Spleen (tissue), 7 donors: ENCODE measurements at regions not wholly inside any gene's neighbourhood (a gene's known extent, or its start where the extent isn't known, plus 50 kb on each side); places are given as distances from the start of the nearest gene placed in this dataset.

ENCODE experiments used
- CTCF ChIP-seq, 11 experiments: fragments of 200-600 bp in 7 of 11; fragments of 450-650 bp in 4 of 11; sonication (generic) in 4 of 11; IDR thresholded peaks in 8 of 11; conservative IDR thresholded peaks in 3 of 11; 1 replicate in 7 of 11; 2 replicates in 4 of 11; pipeline versions ENCODE4 v1.4.0 to v1.8.0; 2016 to 2021; ENCODE audit warnings: antibody characterized with exemption in 11 of 11, inconsistent platforms in 4 of 11, mild to moderate bottlenecking in 1 of 11
- POLR2A ChIP-seq, 3 donors: fragments of 450-650 bp; IDR thresholded peaks; one replicate each; pipeline ENCODE4 v1.5.1; 2017; ENCODE audit warnings: antibody characterized with exemption in 3 of 3, mild to moderate bottlenecking in 1 of 3
- POLR2AphosphoS5 ChIP-seq, 3 donors: sonication (generic); formaldehyde crosslinking; IDR thresholded peaks; one replicate each; pipeline ENCODE4 v1.5.1; 2017; ENCODE audit warnings: antibody characterized with exemption in 3 of 3
- donor health status: DM: no; HTN: no; CAD: no; lungs with moderate emphysema.
- donor health status: DM: no; HTN: no; CAD: no.
- donor health status: DM: no; HTN: no; CAD: no.

GRCh38 chr3:83882701-83883100, 1076.1 kb upstream of the CADM2 start:
- no peak for TF ChIP-seq POLR2AphosphoS5 (IDR thresholded peaks at IDR 0.05)
- no peak for TF ChIP-seq CTCF (IDR thresholded peaks at IDR 0.05 in 8 of 11, conservative IDR thresholded peaks at IDR 0.05 in 3 of 11)
- TF ChIP-seq POLR2A (IDR thresholded peaks at IDR 0.05), result no peak
